Cardiac fibroblast (primary cell): ENCODE measurements at regions not wholly inside any gene's neighbourhood (a gene's known extent, or its start where the extent isn't known, plus 50 kb on each side); places are given as distances from the start of the nearest gene placed in this dataset.
A peak's percentile ranks its signal among the peaks of the same experiment; 100 is the strongest.
"Not testable (repeated sequence)": the region's sequence is repeated elsewhere in the genome, so short reads cannot be mapped to it uniquely, and the experiment has no call there.

Source experiments
- DNase-seq, 2 donors: peaks; one replicate each; pipeline versions ENCODE4 v3.0.0 to v3.0.0-alpha.2; 2010; ENCODE audit warnings: low read depth in 2 of 2
- H3K4me3 ChIP-seq, 2 donors: replicated peaks in 1 of 2; 1 replicate in 1 of 2; 2 replicates in 1 of 2; pipeline ENCODE4 v1.5.1; 2011; ENCODE audit warnings: low read depth in 2 of 2, low read length in 2 of 2, mild to moderate bottlenecking in 2 of 2, moderate library complexity in 1 of 2
- CTCF ChIP-seq: IDR thresholded peaks from one replicate; pipeline ENCODE4 v1.5.1; 2011; ENCODE audit warnings: low read depth, mild to moderate bottlenecking, low read length, inconsistent platforms

- TF ChIP-seq CTCF = no peak
These were observed 355.4 kb downstream of the CDC5L start for GRCh38 chr6:44742828-44743372.

GRCh38 chr6:44760116-44760515, 372.6 kb downstream of the CDC5L start:
- DNase-seq, H3K4me3 ChIP-seq: not testable (repeated sequence)

More at GRCh38 chr6:44742828-44743372, 355.4 kb downstream of the CDC5L start:
- DNase-seq = no peak
- no peak overlapping the region for H3K4me3 ChIP-seq

GRCh38 chr6:44761046-44761445, 373.5 kb downstream of the CDC5L start:
- H3K4me3 ChIP-seq = no peak overlapping the region
- no peak for DNase-seq
- TF ChIP-seq CTCF = no peak

- DNase-seq = no peak
- no peak for TF ChIP-seq CTCF
- no peak overlapping the region for H3K4me3 ChIP-seq
These were observed 375.0 kb downstream of the CDC5L start for GRCh38 chr6:44762496-44762895.

- DNase-seq = peak in 1 of 2 donors; percentile 41
- TF ChIP-seq CTCF = no peak
- no peak overlapping the region for H3K4me3 ChIP-seq
These were observed 384.3 kb downstream of the CDC5L start for GRCh38 chr6:44771647-44772415.

- H3K4me3 ChIP-seq = no peak overlapping the region
- no peak for DNase-seq
- no peak for TF ChIP-seq CTCF
These were observed 385.3 kb downstream of the CDC5L start for GRCh38 chr6:44772838-44773237.

- TF ChIP-seq CTCF = no peak
- no peak overlapping the region for H3K4me3 ChIP-seq
- peak in 1 of 2 donors; percentile 8 for DNase-seq
These were observed 387.6 kb downstream of the CDC5L start for GRCh38 chr6:44775121-44775520.
